ENCODE measurements at regions not wholly inside any gene's neighbourhood (a gene's known extent, or its start where the extent isn't known, plus 50 kb on each side); places are given as distances from the start of the nearest gene placed in this dataset.

DNA sequence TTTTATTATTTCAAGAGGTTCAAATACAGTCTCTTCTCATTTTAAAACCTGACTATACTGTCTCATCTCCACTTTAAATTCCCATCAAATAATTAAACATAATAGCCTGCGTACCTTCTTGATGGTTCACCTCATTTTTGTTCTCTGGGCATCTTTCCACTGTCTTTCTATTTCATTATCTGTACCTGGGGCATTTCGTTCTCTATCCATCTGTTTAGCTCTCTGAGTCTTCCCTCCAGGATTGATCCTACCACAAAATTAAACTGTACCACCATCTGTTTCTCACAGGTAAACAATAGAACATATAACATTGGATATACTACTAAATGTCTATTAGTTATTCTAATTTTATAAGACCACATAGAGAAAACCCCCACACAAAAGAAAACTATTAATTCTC is 1331.4 kb downstream of the NSUN3 start:
- no peak for ATAC-seq
- Mint-ChIP-seq H3K9me3 (no peaks in the 10 kb centered on the region), H3K36me3 (ENCODE audit: low read depth) (no peaks in the 10 kb centered on the region), H3K4me3 (no peak overlapping the region), H3K4me1 (peaks cover 7% of the 10 kb centered on the region; the same call in 1 of the 3 replicates), H3K27me3 (ENCODE audit: insufficient read depth, low read depth, poor library complexity) (no peaks in the 10 kb centered on the region), H3K27ac (no peak overlapping the region)
- H3K27me3 ChIP-seq (ENCODE audit: insufficient read depth), result no peaks in the 10 kb centered on the region
- H3K4me1 ChIP-seq (ENCODE audit: insufficient read depth), result no peaks in the 10 kb centered on the region
- no peak overlapping the region for H3K4me3 ChIP-seq
- no peak for DNase-seq (ENCODE audit: low spot score)
- no peaks in the 10 kb centered on the region for H3K36me3 ChIP-seq (ENCODE audit: insufficient read depth)
- no peaks in the 10 kb centered on the region for H3K9me2 ChIP-seq (ENCODE audit: insufficient read depth)
- no peak overlapping the region for H2AFZ ChIP-seq
- H3K27ac ChIP-seq (ENCODE audit: low read depth), result no peak overlapping the region
- H3K4me2 ChIP-seq, result no peak overlapping the region
- TF ChIP-seq ZNF114 (CRISPR knock-in tag; IDR thresholded peaks at IDR 0.05) (no peak), NANOG (IDR thresholded peaks at IDR 0.05; ENCODE audit: borderline replicate concordance) (no peak), EZH2 (IDR thresholded peaks at IDR 0.05; ENCODE audit: low read depth, unreplicated experiment) (no peak), CREB1 (CRISPR knock-in tag; IDR thresholded peaks at IDR 0.05; ENCODE audit: low read depth) (no peak), POLR2AphosphoS5 (IDR thresholded peaks at IDR 0.05; ENCODE audit: low read depth) (no peak), JUNB (IDR thresholded peaks at IDR 0.05; ENCODE audit: unreplicated experiment) (no peak), EZH2phosphoT487 (IDR thresholded peaks at IDR 0.05; ENCODE audit: unreplicated experiment) (no peak)
- TF ChIP-seq, protein P1, sequence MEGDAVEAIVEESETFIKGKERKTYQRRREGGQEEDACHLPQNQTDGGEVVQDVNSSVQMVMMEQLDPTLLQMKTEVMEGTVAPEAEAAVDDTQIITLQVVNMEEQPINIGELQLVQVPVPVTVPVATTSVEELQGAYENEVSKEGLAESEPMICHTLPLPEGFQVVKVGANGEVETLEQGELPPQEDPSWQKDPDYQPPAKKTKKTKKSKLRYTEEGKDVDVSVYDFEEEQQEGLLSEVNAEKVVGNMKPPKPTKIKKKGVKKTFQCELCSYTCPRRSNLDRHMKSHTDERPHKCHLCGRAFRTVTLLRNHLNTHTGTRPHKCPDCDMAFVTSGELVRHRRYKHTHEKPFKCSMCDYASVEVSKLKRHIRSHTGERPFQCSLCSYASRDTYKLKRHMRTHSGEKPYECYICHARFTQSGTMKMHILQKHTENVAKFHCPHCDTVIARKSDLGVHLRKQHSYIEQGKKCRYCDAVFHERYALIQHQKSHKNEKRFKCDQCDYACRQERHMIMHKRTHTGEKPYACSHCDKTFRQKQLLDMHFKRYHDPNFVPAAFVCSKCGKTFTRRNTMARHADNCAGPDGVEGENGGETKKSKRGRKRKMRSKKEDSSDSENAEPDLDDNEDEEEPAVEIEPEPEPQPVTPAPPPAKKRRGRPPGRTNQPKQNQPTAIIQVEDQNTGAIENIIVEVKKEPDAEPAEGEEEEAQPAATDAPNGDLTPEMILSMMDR (conservative IDR thresholded peaks at IDR 0.05; ENCODE audit: low read depth in 2 of 2), result no peak
- TF ChIP-seq, protein P2, sequence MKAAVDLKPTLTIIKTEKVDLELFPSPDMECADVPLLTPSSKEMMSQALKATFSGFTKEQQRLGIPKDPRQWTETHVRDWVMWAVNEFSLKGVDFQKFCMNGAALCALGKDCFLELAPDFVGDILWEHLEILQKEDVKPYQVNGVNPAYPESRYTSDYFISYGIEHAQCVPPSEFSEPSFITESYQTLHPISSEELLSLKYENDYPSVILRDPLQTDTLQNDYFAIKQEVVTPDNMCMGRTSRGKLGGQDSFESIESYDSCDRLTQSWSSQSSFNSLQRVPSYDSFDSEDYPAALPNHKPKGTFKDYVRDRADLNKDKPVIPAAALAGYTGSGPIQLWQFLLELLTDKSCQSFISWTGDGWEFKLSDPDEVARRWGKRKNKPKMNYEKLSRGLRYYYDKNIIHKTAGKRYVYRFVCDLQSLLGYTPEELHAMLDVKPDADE (IDR thresholded peaks at IDR 0.05), result no peak
- TF ChIP-seq, protein P3, sequence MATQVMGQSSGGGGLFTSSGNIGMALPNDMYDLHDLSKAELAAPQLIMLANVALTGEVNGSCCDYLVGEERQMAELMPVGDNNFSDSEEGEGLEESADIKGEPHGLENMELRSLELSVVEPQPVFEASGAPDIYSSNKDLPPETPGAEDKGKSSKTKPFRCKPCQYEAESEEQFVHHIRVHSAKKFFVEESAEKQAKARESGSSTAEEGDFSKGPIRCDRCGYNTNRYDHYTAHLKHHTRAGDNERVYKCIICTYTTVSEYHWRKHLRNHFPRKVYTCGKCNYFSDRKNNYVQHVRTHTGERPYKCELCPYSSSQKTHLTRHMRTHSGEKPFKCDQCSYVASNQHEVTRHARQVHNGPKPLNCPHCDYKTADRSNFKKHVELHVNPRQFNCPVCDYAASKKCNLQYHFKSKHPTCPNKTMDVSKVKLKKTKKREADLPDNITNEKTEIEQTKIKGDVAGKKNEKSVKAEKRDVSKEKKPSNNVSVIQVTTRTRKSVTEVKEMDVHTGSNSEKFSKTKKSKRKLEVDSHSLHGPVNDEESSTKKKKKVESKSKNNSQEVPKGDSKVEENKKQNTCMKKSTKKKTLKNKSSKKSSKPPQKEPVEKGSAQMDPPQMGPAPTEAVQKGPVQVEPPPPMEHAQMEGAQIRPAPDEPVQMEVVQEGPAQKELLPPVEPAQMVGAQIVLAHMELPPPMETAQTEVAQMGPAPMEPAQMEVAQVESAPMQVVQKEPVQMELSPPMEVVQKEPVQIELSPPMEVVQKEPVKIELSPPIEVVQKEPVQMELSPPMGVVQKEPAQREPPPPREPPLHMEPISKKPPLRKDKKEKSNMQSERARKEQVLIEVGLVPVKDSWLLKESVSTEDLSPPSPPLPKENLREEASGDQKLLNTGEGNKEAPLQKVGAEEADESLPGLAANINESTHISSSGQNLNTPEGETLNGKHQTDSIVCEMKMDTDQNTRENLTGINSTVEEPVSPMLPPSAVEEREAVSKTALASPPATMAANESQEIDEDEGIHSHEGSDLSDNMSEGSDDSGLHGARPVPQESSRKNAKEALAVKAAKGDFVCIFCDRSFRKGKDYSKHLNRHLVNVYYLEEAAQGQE (IDR thresholded peaks at IDR 0.05; ENCODE audit: unreplicated experiment), result no peak
- H4K20me1 ChIP-seq (replicated peaks; ENCODE audit: insufficient read depth), result no peaks in the 10 kb centered on the region
- no peaks in the 10 kb centered on the region for H3K79me2 ChIP-seq (replicated peaks; ENCODE audit: insufficient read depth)
- H3F3A ChIP-seq (replicated peaks; ENCODE audit: low read depth), result no peaks in the 10 kb centered on the region

DNA sequence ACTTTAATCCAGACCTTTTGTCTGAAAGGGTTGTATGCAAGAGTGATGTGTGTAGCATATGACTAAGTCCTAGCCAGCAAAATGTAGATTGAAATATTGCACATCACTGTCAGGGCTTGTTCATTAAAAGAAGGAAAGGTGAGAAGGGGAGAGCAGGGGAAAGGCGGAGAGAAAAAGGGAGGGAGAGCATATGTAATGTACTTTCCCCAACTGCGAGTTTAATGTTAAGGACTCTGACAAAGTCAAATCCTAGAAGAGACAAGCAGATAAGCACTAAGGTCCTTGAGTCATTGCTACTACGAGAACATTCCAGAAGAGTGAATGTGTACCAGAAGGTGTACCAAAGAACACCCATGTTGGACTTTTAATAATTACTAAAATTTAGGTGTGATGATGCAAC is 1336.7 kb downstream of the NSUN3 start:
- ATAC-seq, result no peak

More for the DNA sequence above, 1336.7 kb downstream of the NSUN3 start:
- Histone ChIP-seq H2AFZ (0 out of 2 replicates have a peak overlapping the region, but pooled peaks have one; percentile 49), H3F3A (replicated peaks; ENCODE audit: low read depth) (no peaks in the 10 kb centered on the region), H4K20me1 (replicated peaks; ENCODE audit: insufficient read depth) (no peaks in the 10 kb centered on the region), H3K27me3 (ENCODE audit: insufficient read depth) (no peaks in the 10 kb centered on the region), H3K4me3 (no peak overlapping the region), H3K36me3 (ENCODE audit: insufficient read depth) (no peaks in the 10 kb centered on the region), H3K9me2 (ENCODE audit: insufficient read depth) (no peaks in the 10 kb centered on the region), H3K4me1 (ENCODE audit: insufficient read depth) (no peaks in the 10 kb centered on the region), H3K79me2 (replicated peaks; ENCODE audit: insufficient read depth) (no peaks in the 10 kb centered on the region), H3K27ac (ENCODE audit: low read depth) (no peak overlapping the region), H3K4me2 (no peak overlapping the region)
- Mint-ChIP-seq H3K27me3 (ENCODE audit: insufficient read depth, low read depth, poor library complexity) (no peaks in the 10 kb centered on the region), H3K27ac (no peak overlapping the region), H3K36me3 (ENCODE audit: low read depth) (no peaks in the 10 kb centered on the region), H3K9me3 (no peaks in the 10 kb centered on the region), H3K4me1 (peaks cover 7% of the 10 kb centered on the region; the same call in 1 of the 3 replicates), H3K4me3 (no peak overlapping the region)
- TF ChIP-seq ZNF114 (CRISPR knock-in tag; IDR thresholded peaks at IDR 0.05), result no peak
- TF ChIP-seq, protein P1 (conservative IDR thresholded peaks at IDR 0.05; ENCODE audit: low read depth in 2 of 2), result no peak
- no peak for DNase-seq (ENCODE audit: low spot score)

Data from GM23338 (cell line).